Thoracic aorta (tissue), 2 donors: ENCODE measurements at regions not wholly inside any gene's neighbourhood (a gene's known extent, or its start where the extent isn't known, plus 50 kb on each side); places are given as distances from the start of the nearest gene placed in this dataset.

Experiments
- ATAC-seq: fragments of 150-250 bp; one replicate; pipeline ENCODE4 v1.8.0; 2017; ENCODE audit warnings: low read depth; ENCODE audit not compliant: insufficient number of reproducible peaks, low FRiP score
- DNase-seq: peaks from one replicate; pipeline ENCODE4 v3.0.0-alpha.2; 2020; ENCODE audit warnings: low spot score
- H3K27ac ChIP-seq, 2 donors: fragments of 200-600 bp; sonication (generic); 1 replicate in 1 of 2; 2 replicates in 1 of 2; pipeline ENCODE4 v1.5.1; 2016; ENCODE audit warnings: mild to moderate bottlenecking in 2 of 2, moderate library complexity in 2 of 2
- H3K27me3 ChIP-seq: fragments of 200-600 bp; sonication (generic); replicated peaks from 2 replicates; pipeline ENCODE4 v1.6.0; 2016; ENCODE audit warnings: mild to moderate bottlenecking; ENCODE audit not compliant: insufficient read depth
- H3K36me3 ChIP-seq: fragments of 200-600 bp; sonication (generic); one replicate; pipeline ENCODE4 v1.5.1; 2016
- H3K4me1 ChIP-seq, 2 donors: fragments of 200-600 bp; sonication (generic); 1 replicate in 1 of 2; 2 replicates in 1 of 2; pipeline versions ENCODE4 v1.5.1 to v1.6.0; 2016; ENCODE audit warnings: low read depth in 2 of 2, mild to moderate bottlenecking in 1 of 2; ENCODE audit not compliant: control insufficient read depth in 1 of 2
- H3K4me3 ChIP-seq: fragments of 200-600 bp; sonication (generic); 2 replicates; pipeline ENCODE4 v1.5.1; 2016; ENCODE audit warnings: mild to moderate bottlenecking
- H3K9me3 ChIP-seq: fragments of 200-600 bp; sonication (generic); 2 replicates; pipeline ENCODE4 v1.5.1; 2016
- TF ChIP-seq, protein P1 (sequence below): fragments of 200-600 bp; sonication (generic); IDR thresholded peaks from one replicate; pipeline ENCODE4 v1.5.1; 2019; ENCODE audit warnings: antibody characterized with exemption

DNA sequence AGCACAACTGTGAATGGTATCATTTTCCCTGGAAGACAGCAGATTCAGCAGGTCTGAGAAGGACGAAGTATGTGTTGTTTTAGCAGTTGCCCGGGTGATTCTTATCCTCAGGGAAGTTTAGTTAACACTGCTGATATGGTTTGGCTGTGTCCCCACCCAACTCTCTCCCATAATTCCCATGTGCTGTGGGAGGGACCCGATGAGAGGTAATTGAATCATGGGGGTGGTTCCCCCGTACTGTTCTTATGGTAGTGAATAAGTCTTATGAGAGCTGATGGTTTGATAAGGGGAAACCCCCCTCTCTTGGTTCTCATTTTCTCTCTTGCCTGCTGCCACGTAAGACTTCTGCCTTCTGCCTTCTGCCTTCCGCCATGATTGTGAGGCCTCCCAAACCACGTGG is 81.0 kb upstream of the UBAC2 start:
- TF ChIP-seq, protein P1, sequence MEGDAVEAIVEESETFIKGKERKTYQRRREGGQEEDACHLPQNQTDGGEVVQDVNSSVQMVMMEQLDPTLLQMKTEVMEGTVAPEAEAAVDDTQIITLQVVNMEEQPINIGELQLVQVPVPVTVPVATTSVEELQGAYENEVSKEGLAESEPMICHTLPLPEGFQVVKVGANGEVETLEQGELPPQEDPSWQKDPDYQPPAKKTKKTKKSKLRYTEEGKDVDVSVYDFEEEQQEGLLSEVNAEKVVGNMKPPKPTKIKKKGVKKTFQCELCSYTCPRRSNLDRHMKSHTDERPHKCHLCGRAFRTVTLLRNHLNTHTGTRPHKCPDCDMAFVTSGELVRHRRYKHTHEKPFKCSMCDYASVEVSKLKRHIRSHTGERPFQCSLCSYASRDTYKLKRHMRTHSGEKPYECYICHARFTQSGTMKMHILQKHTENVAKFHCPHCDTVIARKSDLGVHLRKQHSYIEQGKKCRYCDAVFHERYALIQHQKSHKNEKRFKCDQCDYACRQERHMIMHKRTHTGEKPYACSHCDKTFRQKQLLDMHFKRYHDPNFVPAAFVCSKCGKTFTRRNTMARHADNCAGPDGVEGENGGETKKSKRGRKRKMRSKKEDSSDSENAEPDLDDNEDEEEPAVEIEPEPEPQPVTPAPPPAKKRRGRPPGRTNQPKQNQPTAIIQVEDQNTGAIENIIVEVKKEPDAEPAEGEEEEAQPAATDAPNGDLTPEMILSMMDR, result no peak
- peaks cover 3 to 7% of the 10 kb centered on the region in 2 donors for H3K4me1 ChIP-seq
- H3K27ac ChIP-seq, result no peak overlapping the region
- peaks cover 4% of the 10 kb centered on the region for H3K27me3 ChIP-seq
- no peak overlapping the region for H3K4me3 ChIP-seq
- ATAC-seq, result no peak
- DNase-seq, result no peak
- H3K9me3 ChIP-seq, result no peaks in the 10 kb centered on the region
- no peaks in the 10 kb centered on the region for H3K36me3 ChIP-seq

- peaks cover 3 to 14% of the 10 kb centered on the region in 2 donors for H3K4me1 ChIP-seq
- ATAC-seq, result no peak
- H3K27ac ChIP-seq, result no peak overlapping the region
- no peaks in the 10 kb centered on the region for H3K9me3 ChIP-seq
- H3K4me3 ChIP-seq, result no peak overlapping the region
- no peak for DNase-seq
- TF ChIP-seq, protein P1, result no peak
- H3K36me3 ChIP-seq, result no peaks in the 10 kb centered on the region
- H3K27me3 ChIP-seq, result peaks cover 4% of the 10 kb centered on the region
These were observed 79.9 kb upstream of the UBAC2 start for GRCh38 chr13:99120751-99121150.

GRCh38 chr13:99122171-99122570 is 78.5 kb upstream of the UBAC2 start:
- Histone ChIP-seq H3K27me3 (peaks cover 4% of the 10 kb centered on the region), H3K27ac (no peak overlapping the region), H3K36me3 (no peaks in the 10 kb centered on the region), H3K4me3 (no peak overlapping the region), H3K9me3 (no peaks in the 10 kb centered on the region), H3K4me1 (peaks cover 3 to 14% of the 10 kb centered on the region in 2 donors)
- ATAC-seq (no peak), DNase-seq (no peak)
- TF ChIP-seq, protein P1, result no peak

DNA sequence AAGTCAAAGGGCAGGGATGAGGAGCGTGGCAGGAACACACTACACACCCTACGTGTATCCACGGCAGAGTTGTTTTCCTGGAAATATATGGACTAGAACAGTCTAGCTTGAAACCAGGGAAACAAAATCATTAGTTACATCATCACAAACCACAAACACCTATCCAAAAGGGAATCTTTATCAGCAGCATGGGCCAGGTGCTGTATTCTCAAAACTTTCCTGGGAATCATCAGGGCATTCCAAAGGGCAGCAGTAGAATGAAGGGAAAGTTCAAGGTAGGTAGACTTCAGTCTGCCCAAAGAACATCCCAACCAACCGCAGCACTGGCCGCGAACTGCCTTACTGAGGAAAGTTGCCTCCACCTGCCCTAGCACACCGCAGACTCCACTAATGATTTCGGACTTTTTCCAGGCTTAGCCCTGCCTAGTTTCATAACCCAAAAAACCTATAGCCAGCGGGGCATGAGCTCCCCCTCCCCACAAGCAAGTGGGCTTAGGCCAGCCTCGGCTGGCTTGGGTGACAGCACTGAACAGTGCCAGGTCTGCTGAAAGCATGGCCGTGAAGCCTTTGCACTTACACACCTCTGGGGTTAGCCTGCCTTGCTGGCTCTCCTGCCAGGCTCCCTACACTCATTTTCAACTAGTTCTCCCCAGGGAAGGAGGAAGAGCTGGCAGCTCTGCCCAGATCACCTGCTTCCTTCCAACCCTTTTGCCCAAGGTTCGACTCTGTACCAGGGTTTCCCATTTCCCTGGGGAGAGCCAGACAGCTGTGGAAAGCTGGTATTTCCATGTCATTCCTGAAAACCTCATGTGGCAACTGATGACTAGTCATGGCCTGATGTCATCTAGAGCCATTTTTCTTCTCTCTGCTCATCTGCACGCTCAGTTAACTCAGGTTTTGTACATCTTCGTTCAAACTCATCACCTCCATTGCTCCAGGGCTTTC is 77.3 kb upstream of the UBAC2 start:
- no peaks in the 10 kb centered on the region for H3K9me3 ChIP-seq
- H3K36me3 ChIP-seq, result no peaks in the 10 kb centered on the region
- H3K27me3 ChIP-seq, result peaks cover 4% of the 10 kb centered on the region
- H3K4me3 ChIP-seq, result no peak overlapping the region
- TF ChIP-seq, protein P1, result no peak
- ATAC-seq, result no peak
- no peak overlapping the region for H3K27ac ChIP-seq
- H3K4me1 ChIP-seq, result peaks cover 3 to 14% of the 10 kb centered on the region in 2 donors
- DNase-seq, result no peak

GRCh38 chr13:99124046-99124400 is 76.6 kb upstream of the UBAC2 start:
- peaks cover 3% of the 10 kb centered on the region for H3K27me3 ChIP-seq
- H3K4me3 ChIP-seq, result no peak overlapping the region
- no peaks in the 10 kb centered on the region for H3K36me3 ChIP-seq
- DNase-seq (no peak), ATAC-seq (no peak)
- TF ChIP-seq, protein P1, result no peak
- H3K9me3 ChIP-seq, result no peaks in the 10 kb centered on the region
- no peak overlapping the region for H3K27ac ChIP-seq
- H3K4me1 ChIP-seq, result peaks cover 3 to 14% of the 10 kb centered on the region in 2 donors
